HepG2 (cell line): ENCODE measurements at regions not wholly inside any gene's neighbourhood (a gene's known extent, or its start where the extent isn't known, plus 50 kb on each side); places are given as distances from the start of the nearest gene placed in this dataset.
"Not testable (repeated sequence)": the region's sequence is repeated elsewhere in the genome, so short reads cannot be mapped to it uniquely, and the experiment has no call there.

ENCODE experiments used
- ATAC-seq: fragments of 200-7000 bp; cut with Tn5 transposase; 3 replicates; pipeline ENCODE4 v1.9.1; 2020; ENCODE audit warnings: mild to moderate bottlenecking, moderate library complexity
- BruUV-seq: library from RNA; stranded (reverse); fragments of 400-500 nt; replicated peaks from 2 replicates; lab custom pipeline; 2021; lab: Mats Ljungman, UMichigan
- CTCF ChIA-PET: fragments of 300-600 bp; formaldehyde crosslinking; extraction: SDS; loops from one replicate; lab custom pipeline; 2021; ENCODE audit warnings: low total read pairs, inconsistent platforms, low intra/inter-chr PET ratio; lab: Yijun Ruan, JAX
- POLR2A ChIA-PET: fragments of 350-600 bp; sonication (Branson Sonifier 250); formaldehyde crosslinking; loops from one replicate; lab custom pipeline; 2020; ENCODE audit warnings: antibody characterized with exemption, inconsistent platforms; lab: Yijun Ruan, JAX
- DNase-seq: peaks from one replicate; pipeline ENCODE4 v3.0.0-alpha.2; 2015; ENCODE audit warnings: low spot score
- FAIRE-seq: peaks from 3 replicates; lab custom pipeline; 2011; peaks lifted over from hg19 to GRCh38; lab: Jason Lieb, UNC
- H2AFZ ChIP-seq: one replicate; pipeline ENCODE4 v1.6.1; 2011; ENCODE audit warnings: low read length, inconsistent platforms
- H3K27ac ChIP-seq: fragments of 300-600 bp; 3 replicates; pipeline ENCODE4 v1.8.0; 2011; ENCODE audit warnings: mixed run types, mild to moderate bottlenecking, mixed read lengths, low read length, inconsistent platforms; ENCODE audit not compliant: insufficient read depth; ENCODE audit errors: extremely low read length
- H3K27me3 ChIP-seq, 2 experiments: fragments of 200-600 bp in 1 of 2; 2 replicates in 1 of 2; 3 replicates in 1 of 2; pipeline versions ENCODE4 v1.6.0 to v1.8.0; 2011; ENCODE audit warnings: low read length in 2 of 2, mild to moderate bottlenecking in 2 of 2, moderate library complexity in 2 of 2, inconsistent platforms in 1 of 2; ENCODE audit not compliant: insufficient read depth in 2 of 2, control insufficient read depth in 1 of 2
- H3K36me3 ChIP-seq, 2 experiments: fragments of 200-600 bp in 1 of 2; replicated peaks in 1 of 2; 2 replicates in 1 of 2; 3 replicates in 1 of 2; pipeline versions ENCODE4 v1.5.1 to v1.8.0; 2011; ENCODE audit warnings: low read length in 2 of 2, inconsistent platforms in 1 of 2; ENCODE audit not compliant: insufficient read depth in 2 of 2, control insufficient read depth in 1 of 2
- H3K4me1 ChIP-seq: 2 replicates; pipeline ENCODE4 v1.5.1; 2012; ENCODE audit warnings: low read length, inconsistent platforms; ENCODE audit not compliant: insufficient read depth
- H3K4me2 ChIP-seq: 2 replicates; pipeline ENCODE4 v1.6.0; 2011; ENCODE audit warnings: low read depth, low read length, inconsistent platforms
- H3K4me3 ChIP-seq, 3 experiments: fragments of 200-600 bp in 1 of 3; sonication (generic), shearing (Covaris generic) in 1 of 3; replicated peaks in 1 of 3; 2 replicates each; pipeline ENCODE4 v1.5.1; 2011 to 2016; ENCODE audit warnings: low read length in 3 of 3, inconsistent platforms in 2 of 3, low read depth in 2 of 3, mild to moderate bottlenecking in 2 of 3, control low read depth in 1 of 3, mixed read lengths in 1 of 3; ENCODE audit not compliant: insufficient read depth in 1 of 3
- H3K79me2 ChIP-seq: one replicate; pipeline ENCODE4 v1.6.1; 2011; ENCODE audit warnings: low read length, inconsistent platforms; ENCODE audit not compliant: insufficient read depth
- H3K9ac ChIP-seq: 2 replicates; pipeline ENCODE4 v1.6.0; 2011; ENCODE audit warnings: mild to moderate bottlenecking, low read depth, low read length, inconsistent platforms; ENCODE audit not compliant: insufficient read depth
- H3K9me3 ChIP-seq: 2 replicates; pipeline ENCODE4 v1.5.1; 2012; ENCODE audit warnings: mild to moderate bottlenecking, low read length
- H4K20me1 ChIP-seq: 2 replicates; pipeline ENCODE4 v1.6.0; 2011; ENCODE audit warnings: inconsistent platforms, mild to moderate bottlenecking, low read length, moderate library complexity; ENCODE audit not compliant: insufficient read depth
- ATF7-NPFF ChIP-seq: sonication (generic); formaldehyde crosslinking; IDR thresholded peaks from 2 replicates; pipeline ENCODE4 v1.8.1; 2023; ENCODE audit warnings: mild to moderate bottlenecking, low read depth, missing genetic modification reagents, moderate library complexity
- WGBS: methylation state at CpG from one replicate; pipeline ENCODE4 v1.1.6; 2017; ENCODE audit warnings: low lambda C conversion rate; 5-methylcytosine and 5-hydroxymethylcytosine counted together
- in situ Hi-C: cut with HindIII; loops from 2 replicates; pipeline ENCODE4 v1.10.0; 2017; ENCODE audit warnings: low pct_unique_long_range_greater_than_20kb; ENCODE audit not compliant: extremely low pct_ligation_motif_present
- intact Hi-C: fragments of 100-400 bp; cut with micrococcal nuclease; formaldehyde crosslinking; loops from one replicate; pipeline ENCODE4 v1.10.0; 2022; ENCODE audit not compliant: unreplicated experiment
- TF ChIP-seq, protein P1 (sequence below): IDR thresholded peaks from 2 replicates; pipeline ENCODE4 v1.6.1; 2016; ENCODE audit warnings: low read depth, control low read depth
- TF ChIP-seq, protein P2 (sequence below): sonication (generic); formaldehyde crosslinking; IDR thresholded peaks from 2 replicates; pipeline ENCODE4 v1.8.1; 2023; ENCODE audit warnings: mild to moderate bottlenecking, missing genetic modification reagents

DNA sequence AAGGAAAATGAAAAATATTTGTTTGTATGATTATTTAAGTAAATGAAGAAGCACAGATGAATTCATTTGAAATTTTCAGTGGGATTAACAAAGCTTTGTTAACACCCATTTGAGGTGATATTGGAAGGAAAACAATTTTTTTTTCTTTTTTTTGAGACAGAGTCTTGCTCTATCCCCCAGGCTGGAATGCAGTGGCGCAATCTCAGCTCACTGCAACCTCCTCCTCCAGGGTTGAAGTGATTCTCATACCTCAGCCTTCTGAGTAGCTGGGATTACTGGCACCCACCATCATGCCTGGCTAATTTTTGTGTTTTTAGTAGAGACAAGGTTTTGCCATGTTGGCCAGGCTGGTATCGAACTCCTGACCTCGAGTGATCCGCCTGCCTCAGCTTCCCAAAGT is 211.6 kb downstream of the AKAP7 start:
- H3K9me3 ChIP-seq, intact Hi-C loops, H3K79me2 ChIP-seq, DNase-seq, H3K4me3 ChIP-seq, H3K4me2 ChIP-seq, H4K20me1 ChIP-seq, POLR2A ChIA-PET, BruUV-seq, H3K27ac ChIP-seq, H3K4me1 ChIP-seq, H3K9ac ChIP-seq, CTCF ChIA-PET, in situ Hi-C loops, H2AFZ ChIP-seq, H3K27me3 ChIP-seq, ATAC-seq, FAIRE-seq, H3K36me3 ChIP-seq: not testable (repeated sequence)
- 67% methylated on average over 4 of the region's 4 CpGs for WGBS

DNA sequence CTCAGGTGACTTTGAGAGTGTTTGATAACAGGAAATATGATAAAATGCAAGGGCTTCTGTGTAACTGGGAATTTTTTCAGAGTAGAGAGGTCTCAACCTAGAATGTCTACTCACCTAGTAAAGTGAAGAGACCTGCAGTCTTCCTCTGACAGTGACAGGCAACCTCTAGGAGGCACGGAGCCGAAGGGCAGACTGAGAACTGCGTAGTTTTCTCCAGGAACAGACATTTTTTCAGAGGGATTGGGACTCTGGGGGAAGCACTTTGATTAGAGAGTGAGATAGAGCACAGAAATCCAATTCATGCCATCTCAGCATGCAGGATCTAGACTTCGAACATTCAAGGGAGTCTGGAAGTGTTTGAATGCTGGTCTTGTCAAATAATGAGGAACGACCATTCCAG is 213.3 kb downstream of the AKAP7 start:
- Histone ChIP-seq H3K4me3 (no peak overlapping the region), H3K36me3 (no peaks in the 10 kb centered on the region), H3K9ac (no peak overlapping the region), H3K27ac (no peak overlapping the region), H3K79me2 (no peaks in the 10 kb centered on the region), H3K9me3 (no peaks in the 10 kb centered on the region), H3K27me3 (peaks cover 0 to 7% of the 10 kb centered on the region in 2 experiments; a peak in 2 of 5 replicates)
- FAIRE-seq (no peak), ATAC-seq (0 out of 3 replicates have a peak, but pooled peaks have one; percentile 24), DNase-seq (no peak)
- intact Hi-C loops = no loop called here
- CTCF ChIA-PET = no interaction called here
- POLR2A ChIA-PET = no interaction called here
- in situ Hi-C loops = no loop called here
- no TSS peak for BruUV-seq
- TF ChIP-seq, protein P1, sequence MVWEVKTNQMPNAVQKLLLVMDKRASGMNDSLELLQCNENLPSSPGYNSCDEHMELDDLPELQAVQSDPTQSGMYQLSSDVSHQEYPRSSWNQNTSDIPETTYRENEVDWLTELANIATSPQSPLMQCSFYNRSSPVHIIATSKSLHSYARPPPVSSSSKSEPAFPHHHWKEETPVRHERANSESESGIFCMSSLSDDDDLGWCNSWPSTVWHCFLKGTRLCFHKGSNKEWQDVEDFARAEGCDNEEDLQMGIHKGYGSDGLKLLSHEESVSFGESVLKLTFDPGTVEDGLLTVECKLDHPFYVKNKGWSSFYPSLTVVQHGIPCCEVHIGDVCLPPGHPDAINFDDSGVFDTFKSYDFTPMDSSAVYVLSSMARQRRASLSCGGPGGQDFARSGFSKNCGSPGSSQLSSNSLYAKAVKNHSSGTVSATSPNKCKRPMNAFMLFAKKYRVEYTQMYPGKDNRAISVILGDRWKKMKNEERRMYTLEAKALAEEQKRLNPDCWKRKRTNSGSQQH (CRISPR knock-in tag) = no peak
- TF ChIP-seq, protein P2, sequence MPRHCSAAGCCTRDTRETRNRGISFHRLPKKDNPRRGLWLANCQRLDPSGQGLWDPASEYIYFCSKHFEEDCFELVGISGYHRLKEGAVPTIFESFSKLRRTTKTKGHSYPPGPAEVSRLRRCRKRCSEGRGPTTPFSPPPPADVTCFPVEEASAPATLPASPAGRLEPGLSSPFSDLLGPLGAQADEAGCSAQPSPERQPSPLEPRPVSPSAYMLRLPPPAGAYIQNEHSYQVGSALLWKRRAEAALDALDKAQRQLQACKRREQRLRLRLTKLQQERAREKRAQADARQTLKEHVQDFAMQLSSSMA (CRISPR knock-in tag) = no peak
- no peak for TF ChIP-seq ATF7-NPFF (CRISPR knock-in tag)
- TF ChIP-seq, all 625 proteins: peak for 0
- Histone ChIP-seq H2AFZ (no peak overlapping the region), H3K4me1 (no peaks in the 10 kb centered on the region), H3K4me2 (no peak overlapping the region), H4K20me1 (no peaks in the 10 kb centered on the region)
- 0% methylated on average over 5 of the region's 5 CpGs for WGBS
